Activated CD8-positive, alpha-beta T cell treated with anti-CD3 and anti-CD28 coated beads for 36 hours (primary cell): ENCODE measurements at regions not wholly inside any gene's neighbourhood (a gene's known extent, or its start where the extent isn't known, plus 50 kb on each side); places are given as distances from the start of the nearest gene placed in this dataset.
A peak's percentile ranks its signal among the peaks of the same experiment; 100 is the strongest.

Experiments
- ATAC-seq: fragments of 200-7000 bp; cut with Tn5 transposase; one replicate; pipeline ENCODE4 v1.10.0; 2021; ENCODE audit warnings: mild to moderate bottlenecking, moderate library complexity
- CTCF ChIA-PET: fragments of 350-600 bp; sonication (Branson Sonifier 250); formaldehyde crosslinking; loops from one replicate; lab custom pipeline; 2021; ENCODE audit warnings: antibody characterized with exemption; lab: Charles Lee
- POLR2A ChIA-PET: fragments of 350-600 bp; sonication (Branson Sonifier 250); formaldehyde crosslinking; loops from one replicate; lab custom pipeline; 2021; ENCODE audit warnings: antibody characterized with exemption; lab: Charles Lee
- DNase-seq: peaks from one replicate; pipeline ENCODE4 v3.0.0-alpha.2; 2020
- H3K27ac Mint-ChIP-seq: one replicate; pipeline ENCODE4 v1.8.0; 2021; ENCODE audit warnings: mild to moderate bottlenecking, mixed read lengths
- H3K27me3 Mint-ChIP-seq: one replicate; pipeline ENCODE4 v1.8.0; 2021; ENCODE audit warnings: mixed read lengths
- H3K36me3 Mint-ChIP-seq: one replicate; pipeline ENCODE4 v1.8.0; 2021; ENCODE audit warnings: low read depth, mixed read lengths
- H3K4me1 Mint-ChIP-seq: one replicate; pipeline ENCODE4 v1.8.0; 2021; ENCODE audit warnings: low read depth, mixed read lengths
- H3K4me3 Mint-ChIP-seq: one replicate; pipeline ENCODE4 v1.8.0; 2021; ENCODE audit warnings: mild to moderate bottlenecking, moderate library complexity, mixed read lengths
- H3K9me3 Mint-ChIP-seq: one replicate; pipeline ENCODE4 v1.8.0; 2021; ENCODE audit warnings: mixed read lengths
- intact Hi-C: fragments of 100-400 bp; cut with micrococcal nuclease; formaldehyde crosslinking; loops from one replicate; pipeline ENCODE4 v1.10.0; 2022
- TF ChIP-seq, protein P1 (sequence below): fragments of 200-600 bp; IDR thresholded peaks from one replicate; pipeline ENCODE4 v1.8.0; 2022; ENCODE audit warnings: antibody characterized with exemption, mild to moderate bottlenecking

DNA sequence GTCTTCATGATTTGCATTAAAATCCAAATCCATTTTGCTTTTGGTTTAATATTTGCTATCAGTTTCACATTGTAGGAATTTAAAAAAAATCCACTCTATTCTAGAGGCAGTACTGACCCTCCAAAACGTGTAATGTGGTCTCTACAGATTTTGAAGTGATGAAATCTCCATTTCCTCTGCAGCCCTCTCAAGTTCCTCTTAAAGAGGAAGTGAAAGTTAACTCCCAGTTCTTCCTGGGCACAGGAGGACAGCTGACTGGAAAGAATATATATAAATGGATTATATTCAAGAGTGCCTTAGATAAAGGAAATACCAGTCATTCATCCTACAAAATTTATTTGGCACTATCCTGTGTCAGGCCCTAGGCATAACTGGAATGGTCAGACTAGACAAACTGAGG, 83.5 kb upstream of the PLCL2 start:
- DNase-seq (no peak), ATAC-seq (no peak)
- intact Hi-C loops: no loop called here
- ChIA-PET CTCF (interaction anchor here (1.6 kb wide), 1 partner anchor 36 kb away, joined by 6 read pairs; no protein-coding TSS in a partner anchor), POLR2A (interaction anchor here (0.9 kb wide), 1 partner anchor 83 kb away, joined by 5 read pairs; no protein-coding TSS in a partner anchor)
- TF ChIP-seq, protein P1, sequence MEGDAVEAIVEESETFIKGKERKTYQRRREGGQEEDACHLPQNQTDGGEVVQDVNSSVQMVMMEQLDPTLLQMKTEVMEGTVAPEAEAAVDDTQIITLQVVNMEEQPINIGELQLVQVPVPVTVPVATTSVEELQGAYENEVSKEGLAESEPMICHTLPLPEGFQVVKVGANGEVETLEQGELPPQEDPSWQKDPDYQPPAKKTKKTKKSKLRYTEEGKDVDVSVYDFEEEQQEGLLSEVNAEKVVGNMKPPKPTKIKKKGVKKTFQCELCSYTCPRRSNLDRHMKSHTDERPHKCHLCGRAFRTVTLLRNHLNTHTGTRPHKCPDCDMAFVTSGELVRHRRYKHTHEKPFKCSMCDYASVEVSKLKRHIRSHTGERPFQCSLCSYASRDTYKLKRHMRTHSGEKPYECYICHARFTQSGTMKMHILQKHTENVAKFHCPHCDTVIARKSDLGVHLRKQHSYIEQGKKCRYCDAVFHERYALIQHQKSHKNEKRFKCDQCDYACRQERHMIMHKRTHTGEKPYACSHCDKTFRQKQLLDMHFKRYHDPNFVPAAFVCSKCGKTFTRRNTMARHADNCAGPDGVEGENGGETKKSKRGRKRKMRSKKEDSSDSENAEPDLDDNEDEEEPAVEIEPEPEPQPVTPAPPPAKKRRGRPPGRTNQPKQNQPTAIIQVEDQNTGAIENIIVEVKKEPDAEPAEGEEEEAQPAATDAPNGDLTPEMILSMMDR: no peak
- no peaks in the 10 kb centered on the region for H3K36me3 Mint-ChIP-seq
- H3K4me3 Mint-ChIP-seq: no peak overlapping the region
- peaks cover 3% of the 10 kb centered on the region for H3K9me3 Mint-ChIP-seq
- H3K27ac Mint-ChIP-seq: no peak overlapping the region
- no peaks in the 10 kb centered on the region for H3K27me3 Mint-ChIP-seq
- peaks cover 29% of the 10 kb centered on the region for H3K4me1 Mint-ChIP-seq

DNA sequence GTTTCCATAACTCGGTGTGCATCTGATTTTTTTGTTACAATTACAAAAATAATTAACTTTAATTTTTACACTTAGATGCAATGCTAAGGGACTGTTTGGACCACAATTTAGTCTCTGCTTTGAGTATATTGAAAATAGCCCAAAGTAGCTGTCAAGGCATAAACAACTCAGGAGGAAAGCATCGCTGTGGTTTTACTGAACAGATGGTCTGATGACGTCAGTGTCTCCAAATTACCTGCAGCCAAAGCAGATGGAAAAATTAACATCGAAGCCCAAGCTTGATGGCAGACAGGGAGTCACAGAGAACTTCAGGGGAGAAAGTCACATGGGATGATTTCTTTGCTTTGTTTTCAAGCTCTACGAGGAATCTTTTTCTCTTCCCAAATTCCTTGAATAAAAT, 83.1 kb upstream of the PLCL2 start:
- ChIA-PET POLR2A (interaction anchor here (0.9 kb wide), 1 partner anchor 82 kb away, joined by 5 read pairs; no protein-coding TSS in a partner anchor), CTCF (interaction anchor here (1.3 to 1.6 kb wide), 2 partner anchors 27 to 36 kb away, joined by 5 to 6 read pairs; no protein-coding TSS in a partner anchor)
- H3K4me1 Mint-ChIP-seq: peaks cover 26% of the 10 kb centered on the region
- TF ChIP-seq, protein P1: no peak
- no peaks in the 10 kb centered on the region for H3K36me3 Mint-ChIP-seq
- ATAC-seq (no peak), DNase-seq (peak; percentile 13)
- H3K27ac Mint-ChIP-seq: no peak overlapping the region
- no peak overlapping the region for H3K4me3 Mint-ChIP-seq
- intact Hi-C loops: no loop called here
- H3K9me3 Mint-ChIP-seq: peaks cover 3% of the 10 kb centered on the region
- no peaks in the 10 kb centered on the region for H3K27me3 Mint-ChIP-seq

DNA sequence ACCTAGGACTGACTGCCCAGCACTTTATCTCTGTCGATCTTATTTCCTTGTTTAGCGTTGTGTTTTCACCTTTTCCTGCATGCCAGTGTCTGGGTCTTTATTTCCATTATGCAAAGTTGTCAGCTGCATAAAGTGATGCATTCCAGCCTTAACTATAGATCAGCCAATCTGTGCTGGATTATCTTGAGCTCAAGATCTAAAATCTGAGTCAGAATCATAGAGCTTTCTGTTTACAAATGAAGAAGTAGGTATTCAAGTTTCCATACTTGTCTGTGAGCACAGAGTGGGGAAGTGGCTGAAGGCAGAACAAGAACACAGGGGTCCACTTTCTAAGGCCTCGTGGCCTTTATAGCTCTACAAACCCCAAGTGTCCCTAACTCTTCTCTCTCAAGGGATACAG, 82.4 kb upstream of the PLCL2 start:
- no peak overlapping the region for H3K4me3 Mint-ChIP-seq
- ATAC-seq: peak; percentile 54
- POLR2A ChIA-PET: interaction anchor here (0.8 kb wide), 1 partner anchor 36 kb away, joined by 3 read pairs; no protein-coding TSS in a partner anchor

DNA sequence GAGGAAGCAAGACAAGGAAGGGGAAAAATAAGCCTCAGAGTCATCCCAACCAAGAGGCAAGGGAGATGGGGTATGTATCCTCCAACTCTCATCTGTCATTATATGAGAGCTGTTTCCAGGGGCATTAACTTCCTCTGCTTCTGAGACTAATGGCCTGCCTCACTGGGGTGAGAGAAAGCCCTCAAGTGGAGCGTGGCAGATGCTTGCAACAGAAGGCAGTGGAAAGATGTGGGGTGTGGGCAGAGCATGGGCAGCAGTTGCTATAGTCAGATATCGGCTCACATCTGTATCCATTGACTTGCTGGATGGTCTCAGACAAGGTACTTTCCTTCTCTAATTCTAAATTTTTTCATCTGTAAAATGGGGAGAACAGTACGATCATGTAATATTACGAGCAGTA, 81.7 kb upstream of the PLCL2 start:
- DNase-seq (no peak), ATAC-seq (no peak)
- intact Hi-C loops: no loop called here
- TF ChIP-seq, protein P1: no peak
- POLR2A ChIA-PET: interaction anchor here (0.8 kb wide), 1 partner anchor 36 kb away, joined by 3 read pairs; no protein-coding TSS in a partner anchor
- H3K4me1 Mint-ChIP-seq: peaks cover 16% of the 10 kb centered on the region
- H3K9me3 Mint-ChIP-seq: peaks cover 3% of the 10 kb centered on the region
- no peaks in the 10 kb centered on the region for H3K27me3 Mint-ChIP-seq
- no peaks in the 10 kb centered on the region for H3K36me3 Mint-ChIP-seq
- H3K27ac Mint-ChIP-seq: no peak overlapping the region
- CTCF ChIA-PET: interaction anchor here (1.3 to 1.6 kb wide), 2 partner anchors 26 to 34 kb away, joined by 5 to 6 read pairs; no protein-coding TSS in a partner anchor
- H3K4me3 Mint-ChIP-seq: no peak overlapping the region

More for the DNA sequence above, 82.4 kb upstream of the PLCL2 start:
- CTCF ChIA-PET: interaction anchor here (1.3 to 1.6 kb wide), 2 partner anchors 26 to 35 kb away, joined by 5 to 6 read pairs; no protein-coding TSS in a partner anchor
- Mint-ChIP-seq H3K27me3 (no peaks in the 10 kb centered on the region), H3K36me3 (no peaks in the 10 kb centered on the region), H3K27ac (no peak overlapping the region), H3K4me1 (peaks cover 19% of the 10 kb centered on the region), H3K9me3 (peaks cover 3% of the 10 kb centered on the region)
- intact Hi-C loops: no loop called here
- no peak for DNase-seq
- TF ChIP-seq, protein P1: no peak

DNA sequence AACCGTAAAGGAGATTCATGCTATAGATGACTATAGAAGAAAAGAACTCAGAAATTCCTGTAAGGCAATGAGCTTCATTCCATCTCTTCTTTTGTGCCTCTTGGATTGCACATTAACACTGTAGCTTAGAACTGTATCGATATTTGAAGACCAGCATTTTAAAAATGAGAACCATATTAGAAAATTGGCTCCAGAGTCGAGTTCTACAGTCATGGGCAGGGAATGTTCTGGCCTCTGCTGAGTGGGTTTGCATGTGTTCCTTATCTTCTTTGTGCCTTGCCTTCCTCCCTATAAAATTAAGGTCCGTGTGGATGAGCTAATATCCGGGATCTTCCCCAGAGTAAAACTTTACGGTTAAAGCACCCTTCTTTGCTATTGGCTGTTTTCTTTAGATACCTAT, 77.4 kb upstream of the PLCL2 start:
- Mint-ChIP-seq H3K27ac (no peak overlapping the region), H3K36me3 (no peaks in the 10 kb centered on the region), H3K9me3 (no peaks in the 10 kb centered on the region), H3K4me1 (peaks cover 17% of the 10 kb centered on the region), H3K4me3 (no peak overlapping the region), H3K27me3 (no peaks in the 10 kb centered on the region)
- TF ChIP-seq, protein P1: no peak
- no peak for ATAC-seq
- POLR2A ChIA-PET: no interaction called here
- CTCF ChIA-PET: interaction anchor here (1.2 kb wide), 1 partner anchor 206 kb away, joined by 5 read pairs; no protein-coding TSS in a partner anchor
- intact Hi-C loops: no loop called here
- no peak for DNase-seq
